Neural progenitor cell (in vitro differentiated cells): ENCODE measurements at regions not wholly inside any gene's neighbourhood (a gene's known extent, or its start where the extent isn't known, plus 50 kb on each side); places are given as distances from the start of the nearest gene placed in this dataset.

Experiments used
- CTCF ChIP-seq: fragments of 200-600 bp; sonication (generic); IDR thresholded peaks from 2 replicates; pipeline ENCODE4 v1.5.1; 2017; ENCODE audit warnings: antibody characterized with exemption, mild to moderate bottlenecking
- EZH2 ChIP-seq: fragments of 200-600 bp; sonication (generic); IDR thresholded peaks from 2 replicates; pipeline ENCODE4 v1.6.1; 2017; ENCODE audit warnings: antibody characterized with exemption, mild to moderate bottlenecking, moderate library complexity
- EZH2phosphoT487 ChIP-seq: fragments of 200-600 bp; sonication (generic); IDR thresholded peaks from 2 replicates; pipeline ENCODE4 v1.6.1; 2017; ENCODE audit warnings: antibody characterized with exemption

DNA sequence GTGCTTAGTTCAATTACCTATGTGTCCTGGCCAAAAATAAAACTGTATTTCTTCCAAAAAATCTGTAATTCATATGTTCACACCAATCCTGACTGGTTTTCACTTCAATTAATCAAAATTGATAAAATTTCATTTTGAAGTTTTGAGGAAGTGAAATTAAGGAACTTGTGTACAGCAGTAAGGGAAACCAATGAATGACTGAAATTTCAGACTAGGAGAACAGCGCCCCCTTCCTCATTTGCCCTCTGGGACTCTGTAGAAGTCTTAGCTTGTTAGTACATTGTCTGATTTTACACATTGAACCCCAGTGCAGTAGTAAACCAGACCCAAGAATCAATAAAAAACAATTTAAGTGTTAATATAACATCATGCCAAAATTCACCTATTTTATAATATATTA, 495.3 kb upstream of the AGTR1 start:
- TF ChIP-seq CTCF (peak; percentile 66), EZH2 (no peak), EZH2phosphoT487 (no peak)
